ENCODE measurements at regions not wholly inside any gene's neighbourhood (a gene's known extent, or its start where the extent isn't known, plus 50 kb on each side); places are given as distances from the start of the nearest gene placed in this dataset.

DNA sequence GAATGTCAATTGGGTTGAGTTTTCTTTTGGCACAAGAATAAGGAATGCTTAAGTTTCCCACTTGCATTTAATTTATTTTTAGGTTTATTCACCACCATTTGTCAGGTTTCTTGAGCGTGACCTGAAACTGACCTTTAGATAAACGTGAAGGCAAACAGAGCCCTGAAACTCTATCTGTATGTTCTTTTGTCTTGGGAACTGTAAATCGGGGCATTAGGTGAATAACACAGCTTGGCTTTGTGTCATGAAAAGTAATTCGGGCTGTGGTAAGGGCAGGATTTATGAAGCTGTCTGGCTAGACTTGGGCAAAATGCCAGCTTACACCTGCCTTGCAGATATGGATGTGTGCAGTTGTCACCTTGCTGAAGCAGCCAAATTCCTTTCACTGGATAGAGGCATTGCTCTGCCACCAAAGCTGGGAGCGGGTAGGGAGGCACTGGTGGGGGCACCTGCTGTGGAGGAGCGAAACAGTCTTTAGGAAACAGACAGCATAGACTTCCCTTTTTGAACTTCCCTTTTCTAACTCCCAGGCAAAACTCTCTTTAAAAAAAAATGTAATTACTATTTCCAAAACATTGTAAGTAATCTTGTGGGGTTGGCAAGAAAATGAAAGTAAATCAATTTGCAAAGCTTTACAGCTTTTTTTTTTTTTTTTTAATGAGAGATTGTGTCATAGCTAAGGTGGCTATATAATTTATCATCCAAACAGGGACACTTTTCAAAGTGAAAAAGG lies 545.2 kb downstream of the CSNK1G3 start:
- peaks cover 0 to 19% (median 11%) of the 10 kb centered on the region in 12 donors for H3K4me1 ChIP-seq
- DNase-seq (peak in 4 of 5 donors; percentile 23 to 50 (median 34)), ATAC-seq (peak in 2 of 4 donors; percentile 64 to 80)
- WGBS, 4 donors: 11 to 24% (median 19%) methylated on average over 6 of the region's 6 CpGs
- no peaks in the 10 kb centered on the region for H3K9me3 ChIP-seq
- H3K27me3 ChIP-seq: no peaks in the 10 kb centered on the region
- H3K4me3 ChIP-seq: peak overlapping the region in 7 of 12 donors; percentile 4 to 39 (median 16)
- TF ChIP-seq, protein P1, sequence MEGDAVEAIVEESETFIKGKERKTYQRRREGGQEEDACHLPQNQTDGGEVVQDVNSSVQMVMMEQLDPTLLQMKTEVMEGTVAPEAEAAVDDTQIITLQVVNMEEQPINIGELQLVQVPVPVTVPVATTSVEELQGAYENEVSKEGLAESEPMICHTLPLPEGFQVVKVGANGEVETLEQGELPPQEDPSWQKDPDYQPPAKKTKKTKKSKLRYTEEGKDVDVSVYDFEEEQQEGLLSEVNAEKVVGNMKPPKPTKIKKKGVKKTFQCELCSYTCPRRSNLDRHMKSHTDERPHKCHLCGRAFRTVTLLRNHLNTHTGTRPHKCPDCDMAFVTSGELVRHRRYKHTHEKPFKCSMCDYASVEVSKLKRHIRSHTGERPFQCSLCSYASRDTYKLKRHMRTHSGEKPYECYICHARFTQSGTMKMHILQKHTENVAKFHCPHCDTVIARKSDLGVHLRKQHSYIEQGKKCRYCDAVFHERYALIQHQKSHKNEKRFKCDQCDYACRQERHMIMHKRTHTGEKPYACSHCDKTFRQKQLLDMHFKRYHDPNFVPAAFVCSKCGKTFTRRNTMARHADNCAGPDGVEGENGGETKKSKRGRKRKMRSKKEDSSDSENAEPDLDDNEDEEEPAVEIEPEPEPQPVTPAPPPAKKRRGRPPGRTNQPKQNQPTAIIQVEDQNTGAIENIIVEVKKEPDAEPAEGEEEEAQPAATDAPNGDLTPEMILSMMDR (IDR thresholded peaks at IDR 0.05): no peak
- no peak for TF ChIP-seq POLR2A (IDR thresholded peaks at IDR 0.05)
- no peaks in the 10 kb centered on the region for H3K36me3 ChIP-seq
- H3K27ac ChIP-seq: peak overlapping the region in 1 of 12 donors; percentile 32
- intact Hi-C loops (cut with DNase I): no loop called here

DNA sequence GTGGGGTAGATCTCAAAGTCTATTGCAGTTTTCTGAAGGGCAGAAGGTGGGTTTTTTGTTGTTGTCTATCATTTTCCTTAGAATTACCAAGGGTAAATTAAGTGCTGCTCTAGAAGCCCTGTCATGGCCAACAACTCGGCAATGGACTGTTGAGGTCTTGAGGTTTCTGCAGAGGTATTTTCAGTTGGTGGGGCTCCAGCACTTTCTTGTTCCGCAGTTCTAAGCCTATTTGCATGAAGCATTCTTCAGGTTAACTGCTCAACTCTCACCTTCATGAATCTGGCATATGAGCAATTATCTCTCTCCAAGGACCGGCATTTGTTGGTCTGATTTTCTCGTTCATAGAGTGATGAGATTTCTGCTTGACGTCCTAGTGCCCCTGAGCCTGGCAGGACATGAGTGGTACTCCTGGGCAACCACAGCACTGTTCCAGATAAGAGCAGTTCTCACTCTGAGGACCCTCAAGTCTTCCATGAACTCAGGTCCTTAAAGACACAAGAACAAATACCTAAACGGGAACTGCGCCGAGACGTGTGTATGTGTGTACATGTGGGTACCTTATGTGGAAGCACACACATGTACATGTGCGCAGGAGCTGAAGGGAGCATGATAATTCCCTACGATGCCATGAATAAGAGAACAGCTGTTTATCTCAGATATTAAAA lies 544.5 kb downstream of the CSNK1G3 start:
- Histone ChIP-seq H3K27me3 (no peaks in the 10 kb centered on the region), H3K27ac (no peak overlapping the region), H3K4me3 (no peak overlapping the region), H3K9me3 (no peaks in the 10 kb centered on the region), H3K36me3 (no peaks in the 10 kb centered on the region), H3K4me1 (peaks cover 0 to 19% (median 11%) of the 10 kb centered on the region in 12 donors)
- no peak for DNase-seq
- intact Hi-C loops (cut with DNase I): no loop called here
- peak in 1 of 4 donors; percentile 24 for ATAC-seq
- TF ChIP-seq POLR2A (IDR thresholded peaks at IDR 0.05): no peak
- TF ChIP-seq, protein P1 (IDR thresholded peaks at IDR 0.05): no peak
- WGBS, 4 donors: 60 to 71% (median 68%) methylated on average over 11 of the region's 11 CpGs

DNA sequence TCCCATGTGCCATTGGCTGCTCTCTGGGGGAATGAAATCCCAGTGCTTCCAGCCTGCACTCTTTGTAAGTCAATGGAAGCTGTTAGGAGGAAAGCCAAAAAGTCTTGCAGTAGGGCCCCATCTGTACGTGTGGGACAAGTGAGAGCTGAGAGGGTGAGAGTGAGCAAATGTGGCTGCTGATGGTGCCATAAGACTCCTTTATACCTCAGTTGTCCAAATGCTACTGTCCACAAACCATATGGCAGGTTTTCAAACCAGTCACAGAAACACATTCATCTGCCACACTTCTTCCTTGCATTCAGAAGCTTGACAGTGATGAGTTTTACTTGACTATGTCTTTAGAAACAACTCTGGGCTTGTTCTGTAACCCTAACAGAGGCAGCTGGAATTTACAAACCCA lies 543.8 kb downstream of the CSNK1G3 start:
- Histone ChIP-seq H3K4me3 (no peak overlapping the region), H3K27ac (no peak overlapping the region), H3K27me3 (no peaks in the 10 kb centered on the region), H3K9me3 (no peaks in the 10 kb centered on the region), H3K4me1 (peaks cover 0 to 19% (median 11%) of the 10 kb centered on the region in 12 donors), H3K36me3 (no peaks in the 10 kb centered on the region)
- DNase-seq (no peak), ATAC-seq (no peak)
- intact Hi-C loops (cut with DNase I): no loop called here
- TF ChIP-seq, protein P1 (IDR thresholded peaks at IDR 0.05): no peak
- TF ChIP-seq POLR2A (IDR thresholded peaks at IDR 0.05): no peak
- WGBS, 4 donors: 89 to 100% (median 91%) methylated on average over 1 of the region's 1 CpG

DNA sequence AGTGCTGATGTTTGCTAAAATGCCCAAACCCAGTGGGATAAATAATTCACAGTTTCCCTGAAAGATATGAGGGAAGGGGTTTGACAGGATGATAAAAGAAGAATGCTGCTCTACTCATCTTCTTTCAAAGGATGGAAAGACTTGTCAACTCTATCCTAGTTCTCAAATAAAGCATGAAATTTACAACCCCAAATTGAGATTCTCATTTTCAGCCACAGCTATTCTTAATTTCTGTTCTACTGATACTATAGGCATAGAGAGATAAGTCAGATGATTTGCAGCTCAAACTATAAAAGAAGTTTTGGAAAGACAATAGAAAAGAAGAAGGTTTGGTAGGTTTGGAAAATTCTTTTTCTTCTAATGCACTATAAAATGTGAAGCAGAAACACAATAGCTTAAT lies 542.6 kb downstream of the CSNK1G3 start:
- intact Hi-C loops (cut with DNase I): no loop called here
- Histone ChIP-seq H3K4me3 (no peak overlapping the region), H3K27me3 (no peaks in the 10 kb centered on the region), H3K36me3 (no peaks in the 10 kb centered on the region), H3K9me3 (no peaks in the 10 kb centered on the region), H3K27ac (no peak overlapping the region), H3K4me1 (peaks cover 0 to 19% (median 11%) of the 10 kb centered on the region in 12 donors)
- TF ChIP-seq, protein P1 (IDR thresholded peaks at IDR 0.05): no peak
- no peak for TF ChIP-seq POLR2A (IDR thresholded peaks at IDR 0.05)
- DNase-seq: no peak
- ATAC-seq: no peak
